ENCODE measurements at regions not wholly inside any gene's neighbourhood (a gene's known extent, or its start where the extent isn't known, plus 50 kb on each side); places are given as distances from the start of the nearest gene placed in this dataset.

DNA sequence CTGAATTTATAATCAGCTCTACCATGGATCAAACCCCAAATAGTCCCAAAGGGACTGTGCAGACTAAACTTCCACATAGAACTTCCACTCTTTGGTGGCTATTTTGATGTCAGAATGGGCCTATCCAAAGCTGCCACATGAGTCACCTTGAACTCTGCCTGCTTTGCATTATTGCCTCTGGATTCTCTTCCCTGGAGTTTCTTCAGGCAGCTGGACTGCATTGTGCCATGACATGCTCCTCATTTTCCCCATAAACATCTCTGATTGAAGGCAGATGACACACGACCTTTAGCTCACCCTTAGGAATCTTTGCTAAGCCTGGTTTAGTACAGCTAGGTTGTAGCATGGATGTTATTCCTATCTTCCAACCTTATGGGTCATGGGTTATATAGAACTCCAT is 251.7 kb downstream of the FZD1 start:
- Mint-ChIP-seq H3K4me3 (no peak overlapping the region), H3K36me3 (ENCODE audit: low read depth) (no peaks in the 10 kb centered on the region), H3K27me3 (no peaks in the 10 kb centered on the region), H3K9me3 (peaks cover 5% of the 10 kb centered on the region), H3K4me1 (no peaks in the 10 kb centered on the region), H3K27ac (no peak overlapping the region)
- CTCF ChIA-PET: no interaction called here
- POLR2A ChIA-PET: no interaction called here
- no peak for DNase-seq

DNA sequence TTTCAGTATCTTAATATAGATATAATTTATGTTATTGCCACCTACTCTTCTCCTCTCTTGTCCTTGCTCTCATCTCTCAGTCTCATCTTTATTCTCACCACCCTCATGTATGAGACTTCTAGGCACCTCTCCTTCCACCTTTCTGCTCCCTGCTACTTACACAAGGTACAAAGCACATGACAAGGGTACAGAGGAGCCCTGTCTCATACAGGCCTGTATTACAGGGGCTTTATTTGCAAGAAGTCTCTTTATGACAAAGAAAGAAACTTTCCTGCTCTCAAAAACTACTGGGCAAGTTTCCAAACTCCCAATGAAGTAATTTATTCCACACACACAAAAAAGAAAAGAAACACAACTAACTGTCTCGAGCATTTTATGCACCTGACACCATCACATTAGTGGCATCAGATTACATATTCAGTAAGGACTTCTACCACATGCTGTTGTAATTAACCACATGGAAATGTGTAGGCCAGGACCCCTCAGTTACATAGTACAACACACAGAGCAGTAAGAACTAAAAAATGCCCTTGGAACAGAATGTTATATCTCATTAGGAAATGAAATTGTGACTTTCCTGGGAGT is 253.1 kb downstream of the FZD1 start:
- Mint-ChIP-seq H3K27ac (no peak overlapping the region), H3K9me3 (peaks cover 5% of the 10 kb centered on the region), H3K4me3 (no peak overlapping the region), H3K4me1 (no peaks in the 10 kb centered on the region), H3K27me3 (no peaks in the 10 kb centered on the region), H3K36me3 (ENCODE audit: low read depth) (no peaks in the 10 kb centered on the region)
- CTCF ChIA-PET: no interaction called here
- POLR2A ChIA-PET: no interaction called here
- DNase-seq: no peak

DNA sequence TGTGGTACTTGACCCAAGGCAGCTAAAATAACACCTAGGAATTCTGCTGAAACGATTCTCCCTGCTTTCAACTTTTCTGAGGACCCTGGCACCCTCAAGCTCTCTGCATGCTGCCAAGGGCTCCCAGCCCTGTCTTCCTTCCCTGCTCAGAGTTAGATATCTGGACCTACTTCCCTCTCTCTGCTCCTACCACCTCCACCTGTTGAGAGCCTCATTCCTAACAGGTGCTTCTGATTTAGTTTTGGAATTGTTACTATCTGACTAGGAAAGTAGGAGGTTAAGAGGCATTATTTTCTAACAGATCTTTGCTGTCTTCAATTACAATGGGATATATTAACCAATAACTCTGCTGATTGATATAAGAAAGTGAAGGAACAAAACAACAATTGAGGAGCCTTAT is 253.8 kb downstream of the FZD1 start:
- ChIA-PET POLR2A (no interaction called here), CTCF (no interaction called here)

DNA sequence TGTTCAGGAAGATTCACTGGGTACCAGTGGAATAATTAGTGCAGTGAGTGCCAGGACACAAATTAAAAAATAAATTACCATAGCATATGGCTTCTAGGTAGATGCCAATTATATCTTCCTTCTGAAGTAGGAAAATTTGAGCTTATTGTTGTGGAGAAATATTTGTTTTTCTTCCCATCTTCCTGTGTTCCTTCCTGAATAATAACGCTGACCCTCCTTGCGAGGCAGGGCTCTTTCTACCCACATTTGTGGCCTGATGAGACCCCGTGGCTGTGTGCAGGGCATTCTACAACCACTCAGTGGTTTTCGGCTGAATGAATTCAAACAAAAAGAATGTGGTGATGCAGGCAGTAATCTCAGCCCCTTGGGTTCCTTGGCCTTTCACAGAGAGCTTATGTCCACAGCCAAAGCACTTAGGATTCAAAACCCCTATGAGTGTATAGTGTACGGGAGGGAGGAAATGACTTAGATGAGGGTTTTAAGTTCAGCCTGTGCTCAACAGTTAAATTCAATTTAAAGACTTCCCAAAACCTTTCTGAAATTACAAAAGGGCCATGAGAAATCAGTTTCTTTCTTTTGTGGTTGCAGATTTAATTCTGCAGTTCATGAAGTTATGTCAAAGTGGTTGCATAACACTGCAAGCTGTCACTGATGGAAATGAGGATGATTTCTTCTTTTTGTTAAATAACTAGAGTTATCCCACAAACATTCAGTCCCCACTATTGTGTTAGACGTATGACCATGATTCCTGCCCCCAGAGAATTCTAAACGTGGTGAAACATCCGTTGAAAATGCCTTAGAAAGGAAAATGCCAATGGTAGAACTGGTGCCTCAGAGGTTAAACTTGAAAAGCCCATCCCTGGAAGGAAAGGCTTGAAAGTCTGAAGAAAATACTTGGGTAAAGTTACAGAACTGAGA is 255.3 kb downstream of the FZD1 start:
- CTCF ChIA-PET: no interaction called here
- Mint-ChIP-seq H3K36me3 (ENCODE audit: low read depth) (no peaks in the 10 kb centered on the region), H3K4me1 (no peaks in the 10 kb centered on the region), H3K9me3 (peaks cover 3% of the 10 kb centered on the region), H3K27me3 (no peaks in the 10 kb centered on the region), H3K27ac (no peak overlapping the region), H3K4me3 (no peak overlapping the region)
- POLR2A ChIA-PET: no interaction called here
- no peak for DNase-seq

More for the DNA sequence above, 253.8 kb downstream of the FZD1 start:
- Mint-ChIP-seq H3K9me3 (peaks cover 5% of the 10 kb centered on the region), H3K4me1 (no peaks in the 10 kb centered on the region), H3K27me3 (no peaks in the 10 kb centered on the region), H3K27ac (no peak overlapping the region), H3K36me3 (ENCODE audit: low read depth) (no peaks in the 10 kb centered on the region), H3K4me3 (no peak overlapping the region)
- no peak for DNase-seq

DNA sequence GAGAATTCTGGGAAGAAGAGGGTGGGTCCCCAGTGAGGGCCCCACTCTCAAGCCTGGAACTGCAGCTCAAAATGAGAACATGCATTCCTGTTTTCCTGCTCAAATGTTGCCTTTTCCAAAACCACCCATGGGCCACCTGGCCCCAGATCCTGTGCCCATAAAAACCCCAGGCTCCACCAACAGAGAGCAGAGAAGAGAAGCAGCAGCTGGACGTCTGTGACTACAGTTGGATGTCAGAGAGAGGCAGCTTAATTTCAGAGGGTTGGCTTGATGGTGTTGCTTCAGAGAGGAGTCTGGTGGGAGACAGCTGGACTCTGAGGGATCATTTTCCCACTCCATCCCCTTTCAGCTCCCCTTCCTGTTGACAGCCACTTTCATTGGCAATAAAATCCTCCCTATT is 256.4 kb downstream of the FZD1 start:
- Mint-ChIP-seq H3K9me3 (peaks cover under 1% of the 10 kb centered on the region), H3K4me1 (no peaks in the 10 kb centered on the region), H3K4me3 (no peak overlapping the region), H3K27ac (no peak overlapping the region), H3K27me3 (no peaks in the 10 kb centered on the region), H3K36me3 (ENCODE audit: low read depth) (no peaks in the 10 kb centered on the region)
- no peak for DNase-seq
- ChIA-PET POLR2A (no interaction called here), CTCF (no interaction called here)

DNA sequence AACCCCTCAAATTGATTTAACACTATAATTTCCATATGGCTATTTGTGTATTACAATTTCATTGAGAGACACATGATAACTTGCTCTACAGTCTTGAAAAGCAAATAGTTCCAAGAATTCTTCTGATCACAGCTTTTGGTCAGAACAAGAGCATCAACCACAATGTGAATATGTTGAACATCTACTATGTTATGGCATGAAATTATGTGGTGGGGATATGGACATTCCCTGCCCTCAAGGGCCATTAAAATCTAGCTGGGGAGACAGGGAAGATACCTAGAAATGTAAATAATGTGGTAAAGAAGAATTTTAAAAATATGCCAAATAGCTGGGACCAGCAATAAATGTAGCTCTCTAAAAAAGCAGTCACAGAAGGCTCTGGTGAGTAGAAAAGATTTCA is 262.2 kb downstream of the FZD1 start:
- H3K9me3 Mint-ChIP-seq: peaks cover 20% of the 10 kb centered on the region
- H3K27ac Mint-ChIP-seq: no peak overlapping the region
- H3K36me3 Mint-ChIP-seq (ENCODE audit: low read depth): no peaks in the 10 kb centered on the region
- H3K27me3 Mint-ChIP-seq: no peaks in the 10 kb centered on the region
- ChIA-PET CTCF (no interaction called here), POLR2A (no interaction called here)
- H3K4me3 Mint-ChIP-seq: no peak overlapping the region
- H3K4me1 Mint-ChIP-seq: no peaks in the 10 kb centered on the region
- no peak for DNase-seq

DNA sequence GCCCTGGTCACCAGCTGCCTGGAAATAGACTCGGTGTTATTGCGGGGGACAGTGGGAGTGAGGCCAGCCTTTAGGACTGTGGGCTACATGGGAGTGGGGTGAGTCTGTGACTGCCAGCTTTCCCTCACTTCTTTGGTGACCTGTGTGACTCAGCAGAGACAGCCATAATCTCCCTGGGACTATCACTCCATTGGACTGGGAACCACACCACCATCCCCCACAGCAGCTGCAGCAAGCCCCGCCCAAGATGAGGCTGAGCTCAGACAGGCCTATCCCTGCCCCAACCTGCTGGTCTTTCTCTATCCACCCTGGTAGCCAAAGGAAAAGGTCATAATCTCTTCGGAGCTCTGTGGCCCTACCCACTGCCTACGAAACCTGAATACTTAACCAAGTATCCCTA is 263.2 kb downstream of the FZD1 start:
- no peak for DNase-seq

DNA sequence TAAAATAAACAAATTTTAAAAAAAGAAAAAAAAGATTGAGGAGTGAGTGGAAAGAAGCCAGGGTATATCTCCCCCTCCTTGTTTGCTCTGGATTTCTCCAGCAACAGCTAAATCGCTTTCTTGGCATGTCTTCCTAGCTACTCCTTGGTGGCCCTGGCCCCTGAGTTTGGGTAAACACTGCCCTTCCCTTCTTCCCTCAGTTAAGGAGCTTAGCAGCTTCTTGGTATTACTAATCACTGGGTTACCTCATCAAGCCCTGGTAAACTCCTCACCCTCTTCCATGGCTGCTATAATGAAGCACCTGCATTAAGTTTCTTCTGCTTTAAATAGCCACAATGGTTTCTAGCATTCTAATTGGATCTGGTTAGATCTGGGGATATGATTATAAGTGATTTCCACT is 269.8 kb downstream of the FZD1 start:
- Mint-ChIP-seq H3K27ac (no peak overlapping the region), H3K9me3 (peaks cover 15% of the 10 kb centered on the region), H3K36me3 (ENCODE audit: low read depth) (no peaks in the 10 kb centered on the region), H3K27me3 (no peaks in the 10 kb centered on the region), H3K4me1 (no peaks in the 10 kb centered on the region), H3K4me3 (no peak overlapping the region)
- DNase-seq: no peak
- POLR2A ChIA-PET: no interaction called here
- CTCF ChIA-PET: no interaction called here

More for the DNA sequence above, 263.2 kb downstream of the FZD1 start:
- CTCF ChIA-PET: no interaction called here
- Mint-ChIP-seq H3K4me1 (no peaks in the 10 kb centered on the region), H3K4me3 (no peak overlapping the region), H3K9me3 (peaks cover 22% of the 10 kb centered on the region), H3K27me3 (no peaks in the 10 kb centered on the region), H3K27ac (no peak overlapping the region), H3K36me3 (ENCODE audit: low read depth) (no peaks in the 10 kb centered on the region)
- POLR2A ChIA-PET: no interaction called here

DNA sequence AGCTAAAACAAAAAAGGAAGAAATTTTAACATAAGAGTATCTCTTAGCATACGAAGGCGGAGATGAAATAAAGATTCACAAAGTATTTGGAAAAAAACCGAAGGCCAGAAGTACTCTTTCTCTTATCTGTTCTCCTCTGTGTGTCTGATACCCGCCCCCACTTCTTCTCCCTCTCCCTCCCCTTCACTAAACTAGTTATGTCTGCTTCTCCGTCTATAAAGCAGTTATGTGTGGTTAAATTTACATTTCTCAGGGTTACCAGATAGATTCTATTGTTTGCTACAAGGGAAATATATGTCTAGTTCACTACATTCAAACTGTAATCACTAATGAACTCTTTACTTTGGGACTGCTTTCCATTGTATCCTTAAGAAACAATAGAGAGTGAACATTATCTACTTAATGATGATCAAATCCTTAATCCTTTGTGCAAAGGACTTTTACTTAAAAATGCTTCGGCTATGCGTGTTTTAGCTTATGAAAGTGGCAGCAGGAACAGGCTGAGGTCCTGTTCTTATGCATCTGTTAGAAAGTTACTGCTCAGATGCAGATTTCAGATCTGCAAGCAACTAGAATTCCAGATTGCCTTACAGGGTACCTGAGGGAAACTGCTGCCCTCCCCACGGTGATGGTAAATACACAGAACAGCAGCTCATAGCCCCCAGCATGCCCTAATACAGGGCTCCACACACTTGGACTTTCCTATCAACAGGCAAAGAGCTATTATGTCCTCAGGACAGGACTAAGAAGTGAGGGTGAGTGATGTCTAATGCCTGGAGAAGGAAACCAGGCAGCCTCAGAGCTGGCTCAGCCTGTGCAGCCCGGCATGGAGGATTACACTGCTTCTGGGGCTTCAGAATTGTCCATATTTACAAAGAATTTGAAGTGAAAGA is 273.3 kb downstream of the FZD1 start:
- Mint-ChIP-seq H3K27me3 (no peaks in the 10 kb centered on the region), H3K4me3 (no peak overlapping the region), H3K36me3 (ENCODE audit: low read depth) (no peaks in the 10 kb centered on the region), H3K27ac (no peak overlapping the region), H3K9me3 (peaks cover 6% of the 10 kb centered on the region), H3K4me1 (no peaks in the 10 kb centered on the region)
- ChIA-PET CTCF (no interaction called here), POLR2A (no interaction called here)
- no peak for DNase-seq

DNA sequence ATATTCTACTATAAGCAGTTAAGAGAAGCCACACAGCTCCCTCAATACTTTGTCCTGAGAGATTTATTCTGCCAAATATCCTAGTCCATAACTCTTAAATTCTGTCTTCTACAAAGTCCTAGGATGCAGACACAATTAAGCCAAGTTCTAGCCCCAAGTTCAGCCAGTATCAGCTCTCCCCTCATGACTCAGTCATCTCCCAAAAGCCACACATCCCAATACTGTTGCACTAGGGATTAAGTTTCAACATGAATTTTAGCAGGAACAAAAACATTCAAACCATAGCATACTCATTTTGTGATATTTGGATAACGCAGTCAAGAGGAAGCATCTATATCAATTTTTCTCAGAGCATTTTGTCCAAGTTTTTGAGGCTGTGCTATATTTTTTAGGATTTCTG is 277.4 kb downstream of the FZD1 start:
- DNase-seq: no peak
- ChIA-PET CTCF (interaction anchor here (0.5 kb wide), 1 partner anchor 8 kb away, joined by 4 read pairs; no protein-coding TSS in a partner anchor), POLR2A (no interaction called here)
- peaks cover 3% of the 10 kb centered on the region for H3K9me3 Mint-ChIP-seq
- no peaks in the 10 kb centered on the region for H3K36me3 Mint-ChIP-seq (ENCODE audit: low read depth)
- H3K27me3 Mint-ChIP-seq: no peaks in the 10 kb centered on the region
- H3K4me1 Mint-ChIP-seq: no peaks in the 10 kb centered on the region
- H3K4me3 Mint-ChIP-seq: no peak overlapping the region
- H3K27ac Mint-ChIP-seq: no peak overlapping the region

DNA sequence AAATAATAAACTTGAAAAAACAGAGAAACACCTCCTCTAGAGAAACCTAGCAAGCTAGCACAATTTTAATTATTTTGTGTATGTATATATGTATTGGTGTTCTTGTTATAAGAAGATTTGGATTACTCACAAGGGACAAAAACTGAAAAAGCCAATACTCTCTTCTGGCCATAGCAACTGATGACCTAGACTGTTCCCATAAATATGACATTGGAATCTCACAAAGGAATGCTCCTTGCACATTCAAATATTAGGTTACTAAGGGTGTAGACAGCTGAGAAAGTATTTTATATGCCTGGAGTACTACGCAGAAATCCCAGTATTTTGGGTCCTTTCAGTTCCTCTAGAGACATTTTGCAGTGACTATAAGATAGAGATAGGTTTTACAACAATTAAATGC is 279.4 kb downstream of the FZD1 start:
- Mint-ChIP-seq H3K27ac (no peak overlapping the region), H3K9me3 (peaks cover 5% of the 10 kb centered on the region), H3K36me3 (ENCODE audit: low read depth) (no peaks in the 10 kb centered on the region), H3K27me3 (no peaks in the 10 kb centered on the region), H3K4me1 (no peaks in the 10 kb centered on the region), H3K4me3 (no peak overlapping the region)
- no peak for DNase-seq
- POLR2A ChIA-PET: no interaction called here
- CTCF ChIA-PET: no interaction called here

DNA sequence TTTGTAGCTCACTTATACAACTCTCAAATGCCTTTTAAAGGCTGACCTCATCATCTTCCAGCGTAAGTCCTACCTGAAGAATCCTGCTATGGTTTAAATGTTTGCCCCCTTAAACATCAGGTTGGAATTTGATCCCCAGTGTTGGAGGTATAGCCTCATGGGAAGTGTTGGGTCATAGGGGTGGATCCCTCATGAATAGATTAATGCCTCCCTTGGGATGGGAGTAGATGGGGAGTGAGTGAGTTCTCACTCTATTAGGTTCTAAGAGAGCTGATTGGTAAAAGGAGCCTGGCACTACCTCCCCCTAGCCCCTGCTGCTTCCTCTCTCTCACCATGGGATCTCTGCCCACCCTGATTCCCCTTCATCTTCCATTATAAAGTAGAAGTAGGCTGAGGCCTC is 285.6 kb downstream of the FZD1 start:
- H3K4me3 Mint-ChIP-seq: no peak overlapping the region
- CTCF ChIA-PET: no interaction called here
- H3K9me3 Mint-ChIP-seq: peaks cover 2% of the 10 kb centered on the region
- H3K27ac Mint-ChIP-seq: no peak overlapping the region
- no peaks in the 10 kb centered on the region for H3K27me3 Mint-ChIP-seq
- H3K36me3 Mint-ChIP-seq (ENCODE audit: low read depth): no peaks in the 10 kb centered on the region
- DNase-seq: no peak
- no peaks in the 10 kb centered on the region for H3K4me1 Mint-ChIP-seq
- POLR2A ChIA-PET: no interaction called here

DNA sequence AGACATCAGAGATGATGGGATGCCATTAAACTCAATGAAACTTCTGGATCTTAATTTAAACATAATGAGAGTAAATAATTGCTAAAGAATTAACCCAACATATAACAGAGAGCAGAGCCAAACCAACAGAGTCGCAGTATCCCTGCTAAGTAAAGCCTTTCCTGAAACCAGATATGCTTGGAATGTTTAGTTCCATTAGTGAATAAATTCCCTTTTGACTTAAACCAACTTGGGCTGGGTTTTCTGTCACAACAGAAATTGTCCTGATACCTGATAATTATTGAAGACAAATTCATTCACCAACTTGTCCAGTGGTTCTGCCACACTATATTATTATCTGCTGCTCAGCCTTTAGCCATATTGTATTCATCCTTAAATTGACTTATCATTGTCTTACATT is 286.7 kb downstream of the FZD1 start:
- Mint-ChIP-seq H3K27me3 (no peaks in the 10 kb centered on the region), H3K36me3 (ENCODE audit: low read depth) (no peaks in the 10 kb centered on the region), H3K9me3 (peaks cover 2% of the 10 kb centered on the region), H3K4me3 (no peak overlapping the region), H3K27ac (no peak overlapping the region), H3K4me1 (no peaks in the 10 kb centered on the region)
- ChIA-PET CTCF (no interaction called here), POLR2A (no interaction called here)
- no peak for DNase-seq

Measured in activated CD4-positive, alpha-beta memory T cell treated with anti-CD3 and anti-CD28 coated beads, Interleukin-2, amount 10 ng/mL, durations not matched to agents 7 days and 5 days (primary cell).